Fibroblast of gingiva (primary cell): ENCODE measurements at regions not wholly inside any gene's neighbourhood (a gene's known extent, or its start where the extent isn't known, plus 50 kb on each side); places are given as distances from the start of the nearest gene placed in this dataset.
"Not testable (repeated sequence)": the region's sequence is repeated elsewhere in the genome, so short reads cannot be mapped to it uniquely, and the experiment has no call there.

Experiments used
- DNase-seq: peaks from one replicate; pipeline ENCODE4 v3.0.0-alpha.2; 2011; ENCODE audit warnings: low read depth

GRCh38 chr16:26394409-26394808, 672.3 kb upstream of the C16orf82 start:
- no peak for DNase-seq

GRCh38 chr16:26395700-26396099, 671.0 kb upstream of the C16orf82 start:
- DNase-seq = no peak

- DNase-seq = no peak
Measured at GRCh38 chr16:26396511-26397235, 670.1 kb upstream of the C16orf82 start.

GRCh38 chr16:26413780-26414179, 652.9 kb upstream of the C16orf82 start:
- DNase-seq = no peak

GRCh38 chr16:26419458-26419857, 647.3 kb upstream of the C16orf82 start:
- DNase-seq = not testable (repeated sequence)

- DNase-seq = no peak
Measured at GRCh38 chr16:26430618-26431017, 636.1 kb upstream of the C16orf82 start.

GRCh38 chr16:26433807-26434206, 632.9 kb upstream of the C16orf82 start:
- DNase-seq = no peak

GRCh38 chr16:26441178-26441577, 625.5 kb upstream of the C16orf82 start:
- DNase-seq = no peak

GRCh38 chr16:26442321-26442720, 624.4 kb upstream of the C16orf82 start:
- DNase-seq = no peak

- no peak for DNase-seq
Measured at GRCh38 chr16:26447570-26447969, 619.2 kb upstream of the C16orf82 start.

GRCh38 chr16:26453215-26453614, 613.5 kb upstream of the C16orf82 start:
- DNase-seq = no peak

- DNase-seq = no peak
Measured at GRCh38 chr16:26454102-26454501, 612.6 kb upstream of the C16orf82 start.

GRCh38 chr16:26456074-26456473, 610.7 kb upstream of the C16orf82 start:
- DNase-seq = no peak

GRCh38 chr16:26457095-26457494, 609.6 kb upstream of the C16orf82 start:
- no peak for DNase-seq

GRCh38 chr16:26457882-26458281, 608.8 kb upstream of the C16orf82 start:
- DNase-seq = no peak

- no peak for DNase-seq
Measured at GRCh38 chr16:26464576-26465266, 602.0 kb upstream of the C16orf82 start.

- not testable (repeated sequence) for DNase-seq
Measured at GRCh38 chr16:26474405-26474804, 592.3 kb upstream of the C16orf82 start.

- no peak for DNase-seq
Measured at GRCh38 chr16:26475596-26475995, 591.1 kb upstream of the C16orf82 start.

GRCh38 chr16:26491101-26491670, 575.5 kb upstream of the C16orf82 start:
- DNase-seq = no peak

GRCh38 chr16:26491962-26492361, 574.8 kb upstream of the C16orf82 start:
- no peak for DNase-seq

GRCh38 chr16:26493751-26494150, 573.0 kb upstream of the C16orf82 start:
- DNase-seq = no peak

- no peak for DNase-seq
Measured at GRCh38 chr16:26497896-26498295, 568.8 kb upstream of the C16orf82 start.

GRCh38 chr16:26500326-26500725, 566.4 kb upstream of the C16orf82 start:
- no peak for DNase-seq
